ENCODE measurements at regions not wholly inside any gene's neighbourhood (a gene's known extent, or its start where the extent isn't known, plus 50 kb on each side); places are given as distances from the start of the nearest gene placed in this dataset.

- no peak for TF ChIP-seq CTCF (IDR thresholded peaks at IDR 0.05)
- TF ChIP-seq POLR2A (IDR thresholded peaks at IDR 0.05) = no peak
Observed at GRCh38 chr13:26480246-26480855, 77.1 kb upstream of the WASF3 start.

Data from uterus (tissue), 2 donors.